CD4-positive, alpha-beta T cell treated with Interleukin-10 for 1 hour (primary cell): ENCODE measurements at regions not wholly inside any gene's neighbourhood (a gene's known extent, or its start where the extent isn't known, plus 50 kb on each side); places are given as distances from the start of the nearest gene placed in this dataset.

Experiments used
- DNase-seq: peaks from one replicate; pipeline ENCODE4 v3.0.0-alpha.2; 2020

DNA sequence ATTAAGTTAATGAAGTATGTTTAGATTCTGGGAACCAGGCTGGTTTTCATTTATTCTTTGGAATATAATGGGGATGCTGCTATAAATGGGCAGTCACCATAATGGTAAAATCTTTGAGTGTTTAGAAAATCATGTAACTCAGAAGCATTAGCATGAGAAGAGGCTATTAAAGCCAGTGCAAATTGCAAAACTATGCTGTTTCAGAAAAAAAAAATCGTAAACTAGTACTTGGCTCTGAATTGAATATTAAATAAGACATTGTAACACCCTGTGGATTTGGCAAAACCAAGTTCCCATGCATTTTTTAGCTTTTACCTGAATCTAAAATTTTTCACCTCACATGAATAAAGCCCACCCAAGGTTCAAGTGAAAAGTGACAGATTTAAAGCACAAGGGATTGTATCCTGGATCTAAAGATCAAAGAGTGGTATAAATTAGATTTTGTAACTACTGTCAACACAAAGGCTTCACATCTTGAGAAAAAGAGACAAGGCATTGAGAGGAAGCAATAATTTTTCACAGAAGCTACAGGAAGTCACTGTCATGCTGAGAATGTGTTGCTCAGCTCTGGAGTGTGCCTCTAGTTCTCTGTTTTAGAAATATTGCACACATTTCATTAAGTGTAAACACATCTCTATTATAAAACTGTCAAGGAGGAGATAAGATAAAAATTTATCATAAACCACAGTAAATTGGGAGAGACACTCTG, 142.2 kb downstream of the ABCA8 start:
- no peak for DNase-seq

DNA sequence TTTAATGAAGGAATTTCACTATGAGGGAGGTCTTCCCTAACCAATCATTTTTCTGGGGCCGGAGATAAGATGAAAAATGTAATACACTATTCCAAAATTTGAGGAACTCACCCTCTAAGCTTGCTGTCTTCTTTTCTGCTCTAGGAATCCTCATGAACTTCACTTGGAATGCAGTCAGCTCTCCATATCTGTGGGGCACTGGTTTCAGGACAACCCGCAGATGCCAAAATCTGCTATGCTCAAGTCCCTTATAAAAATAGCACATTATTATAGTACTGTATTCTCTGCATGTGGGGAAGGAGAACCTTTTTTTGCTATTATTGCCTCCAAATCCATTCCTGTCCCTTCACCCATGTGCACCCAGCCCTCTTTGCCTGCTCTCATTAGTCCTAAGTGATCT, 146.0 kb downstream of the ABCA8 start:
- DNase-seq: no peak

DNA sequence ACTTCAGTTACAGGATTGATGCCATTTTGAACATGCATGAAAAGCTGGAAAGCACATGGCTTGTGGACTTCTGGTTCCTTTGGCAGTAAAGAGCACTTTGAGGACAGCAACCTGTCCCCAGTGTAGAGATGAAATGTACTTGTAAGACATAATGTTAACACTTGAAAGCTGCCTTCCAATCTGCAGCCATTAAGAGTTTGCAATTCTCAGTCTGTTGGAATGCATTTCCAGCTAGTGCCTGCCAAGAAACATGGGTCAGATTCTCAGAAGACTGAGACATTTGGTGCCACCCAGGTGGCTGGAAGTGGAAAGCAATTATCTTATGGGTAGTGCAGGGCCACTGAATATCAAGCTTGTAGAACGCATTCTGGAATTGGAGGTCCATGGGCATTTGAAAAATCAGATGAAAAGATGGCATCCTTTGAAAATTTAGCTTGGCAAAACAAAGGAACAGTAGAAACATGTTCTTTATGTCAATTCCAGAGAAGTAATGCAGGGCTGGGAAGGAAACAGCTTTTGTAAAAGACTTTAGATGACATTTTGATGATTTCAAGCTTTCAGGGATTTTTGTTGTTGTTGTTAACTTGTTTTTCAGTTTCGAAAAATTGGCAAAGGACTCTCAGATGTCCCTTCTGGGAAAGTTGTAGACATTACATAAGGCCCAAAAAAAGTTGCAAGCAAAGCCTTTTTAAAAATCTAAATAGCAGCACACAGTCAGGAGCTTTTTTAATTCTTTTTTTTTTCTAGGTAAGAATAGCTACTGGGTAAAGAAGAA, 147.0 kb downstream of the ABCA8 start:
- no peak for DNase-seq

DNA sequence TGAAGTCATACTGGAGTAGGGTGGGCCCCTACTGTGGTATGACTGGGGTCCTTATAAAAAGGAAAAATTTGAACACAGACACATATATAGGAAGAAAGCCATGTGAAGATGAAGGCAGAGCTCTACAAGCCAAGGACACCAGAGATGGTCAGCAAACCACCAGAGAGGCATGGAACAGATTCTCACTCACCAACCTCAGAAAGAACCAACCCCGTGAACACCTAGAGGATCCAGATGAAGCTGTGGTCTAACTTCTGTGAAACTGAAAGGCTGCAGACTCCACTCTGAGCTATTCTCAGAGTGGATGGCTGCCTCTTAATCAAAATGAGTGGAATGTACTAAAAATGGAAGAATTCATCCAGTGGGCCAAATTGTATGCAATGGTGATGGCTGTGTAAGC, 149.6 kb downstream of the ABCA8 start:
- no peak for DNase-seq

DNA sequence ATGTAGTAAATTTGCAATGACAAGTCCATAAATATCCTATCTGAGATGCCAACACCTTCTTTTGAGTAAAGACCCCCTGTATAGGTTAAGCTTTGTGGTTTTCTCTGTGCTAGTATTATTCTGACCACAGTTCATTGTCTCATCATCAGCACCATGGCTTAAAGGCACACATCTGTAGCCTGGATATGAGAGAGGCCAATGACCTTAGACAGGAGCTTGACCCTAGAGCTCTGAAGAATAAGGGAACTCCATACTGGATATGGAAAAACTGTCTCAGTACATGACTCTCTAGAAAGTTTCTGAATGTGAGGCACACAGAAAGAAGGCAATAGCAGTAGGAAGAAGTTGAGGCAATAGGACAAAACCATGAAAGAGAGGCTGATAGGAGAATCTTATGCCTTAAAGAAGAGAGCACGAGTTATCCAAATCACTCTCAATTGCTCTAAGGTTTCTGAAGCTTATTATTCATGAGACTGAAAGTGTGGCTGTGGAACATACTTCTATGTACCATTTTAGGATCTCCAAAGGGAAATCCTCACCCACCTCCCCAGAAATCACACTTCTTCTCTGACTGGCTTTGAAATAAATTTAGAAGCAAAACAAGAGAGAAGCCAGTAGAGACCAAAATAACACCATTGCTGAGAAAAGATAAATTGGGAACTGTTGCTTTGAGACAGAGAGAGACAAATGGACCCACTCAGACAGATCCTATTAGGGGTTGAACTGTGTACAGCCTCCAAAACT, 150.2 kb downstream of the ABCA8 start:
- no peak for DNase-seq

DNA sequence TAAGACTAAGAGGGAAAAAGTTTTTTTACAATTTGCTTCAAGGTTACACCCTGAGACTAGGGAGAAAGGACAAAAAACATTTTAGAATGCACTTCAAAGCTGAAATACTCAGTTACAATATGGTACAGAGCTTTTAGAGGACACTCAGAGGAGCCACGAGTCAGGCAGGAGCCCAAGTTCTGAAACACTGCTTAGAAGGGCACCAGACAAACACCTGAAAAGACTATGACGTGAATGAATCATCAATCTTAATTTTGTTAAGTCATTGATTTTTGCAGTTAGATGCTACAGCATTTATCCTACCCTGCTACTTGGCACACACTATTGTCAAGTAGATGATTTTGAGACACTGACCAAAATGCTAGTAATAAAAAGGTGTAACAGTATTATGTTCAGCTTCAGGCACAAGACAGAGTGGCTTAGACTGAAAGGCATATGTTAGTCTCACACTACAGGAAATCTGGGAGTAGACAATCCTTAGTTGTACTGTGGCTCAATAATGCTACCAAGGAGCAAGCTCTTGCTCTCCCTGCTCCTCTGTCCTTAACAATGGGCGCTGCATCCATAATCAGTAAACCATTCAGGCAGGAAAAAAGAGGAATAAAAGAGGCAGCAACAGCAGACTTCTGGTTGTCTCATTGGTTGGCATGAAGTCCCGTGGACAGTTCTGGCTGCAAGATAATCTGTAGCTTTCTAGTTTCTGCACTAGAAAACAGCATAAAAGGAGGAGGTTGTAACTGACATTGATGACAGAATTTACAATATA, 151.8 kb downstream of the ABCA8 start:
- no peak for DNase-seq

DNA sequence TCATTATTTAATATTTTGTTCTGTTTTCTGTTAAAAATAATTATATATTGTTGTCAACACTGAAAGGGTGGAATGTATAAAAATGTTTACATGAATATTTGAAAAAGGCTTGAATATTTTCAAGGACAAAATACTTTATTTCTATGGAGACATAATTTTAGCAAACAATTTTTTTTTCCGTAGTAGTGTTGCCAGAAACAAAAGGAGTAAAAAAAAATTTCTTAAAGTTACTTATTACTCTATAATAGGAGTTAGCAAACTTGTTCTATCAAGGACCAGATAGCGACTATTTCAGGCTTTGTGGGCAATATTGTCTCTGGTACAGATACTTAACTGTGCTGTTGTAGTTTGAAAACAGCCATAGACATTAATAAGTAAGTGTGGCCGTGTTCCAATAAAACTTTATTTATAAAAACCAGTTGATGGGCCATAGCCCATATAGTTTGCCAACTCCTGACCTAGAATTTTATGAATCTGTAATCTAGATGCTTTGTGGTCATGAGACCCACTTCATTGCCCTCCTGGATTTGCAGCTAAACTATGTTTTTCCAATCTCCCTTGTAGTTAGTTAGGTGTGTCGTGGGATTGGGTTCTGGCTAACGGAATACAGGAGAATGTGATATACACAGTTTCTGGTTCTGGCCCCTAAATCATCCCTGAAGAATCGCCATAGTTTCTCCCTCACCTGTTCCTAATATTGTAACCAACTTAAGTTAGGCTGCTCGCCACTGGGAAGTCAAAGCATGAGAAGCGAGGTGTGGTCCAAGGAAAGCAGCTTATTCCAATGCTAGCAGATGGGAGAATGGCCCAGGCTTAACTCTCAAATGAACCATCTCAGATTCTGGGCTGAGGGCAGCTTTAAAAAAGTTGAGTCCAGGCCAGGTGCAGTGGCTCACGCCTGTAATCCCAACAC, 153.6 kb downstream of the ABCA8 start:
- DNase-seq: no peak

DNA sequence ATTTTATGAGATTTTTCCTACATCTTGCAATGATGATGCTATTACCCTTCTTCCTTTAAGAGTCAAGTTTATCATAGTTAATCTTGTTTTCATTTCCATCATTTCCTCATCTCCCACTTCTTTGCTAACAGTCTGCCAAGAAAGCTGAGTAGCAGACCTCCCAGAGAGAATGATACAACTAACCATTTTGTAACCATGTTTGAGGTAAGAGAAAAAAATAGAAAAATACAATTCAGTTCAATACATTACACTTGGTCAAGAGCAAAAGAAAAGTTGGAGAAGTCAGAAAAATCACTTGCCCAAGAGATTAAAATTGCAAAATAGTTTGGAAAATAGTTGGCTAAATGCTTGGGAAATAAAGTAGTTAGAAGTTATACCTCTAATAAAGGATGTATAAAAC, 154.4 kb downstream of the ABCA8 start:
- DNase-seq: no peak

DNA sequence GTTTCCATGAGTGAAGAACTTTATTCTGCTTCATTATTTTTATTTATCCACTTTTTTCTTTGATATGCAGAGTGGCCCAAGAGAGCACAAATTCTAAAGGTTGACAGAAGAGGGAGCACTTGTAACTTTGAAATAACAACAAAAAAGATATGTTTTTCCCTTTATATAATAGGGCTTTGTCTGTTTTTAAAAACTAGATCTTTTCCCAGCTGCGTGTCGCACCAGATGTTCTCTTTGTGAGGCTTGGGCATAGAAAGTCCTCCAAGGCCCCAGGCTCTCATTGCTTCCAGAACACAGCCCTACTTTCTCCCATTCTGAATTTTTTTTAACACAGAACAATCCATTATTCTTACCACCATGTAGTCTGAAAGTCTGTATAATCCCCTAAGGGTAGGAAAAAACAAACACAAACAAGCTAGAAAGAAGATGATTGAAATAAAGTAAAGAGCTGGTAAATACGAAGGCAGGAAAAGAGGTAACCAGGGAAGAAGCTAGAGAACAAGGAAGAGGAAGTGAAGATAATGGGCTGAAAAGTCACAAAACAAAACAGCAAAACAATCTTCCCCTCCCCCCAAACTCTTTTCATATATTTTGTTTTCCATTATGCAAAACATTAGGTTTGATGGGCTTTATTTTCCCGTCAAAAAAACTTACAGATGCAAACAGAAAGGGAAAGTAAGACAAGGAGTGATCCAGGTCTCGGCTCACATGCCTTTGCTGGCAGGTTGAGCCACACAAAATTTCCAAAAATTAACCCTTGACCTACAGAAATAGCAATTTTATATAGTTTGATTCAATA, 160.4 kb downstream of the ABCA8 start:
- no peak for DNase-seq

DNA sequence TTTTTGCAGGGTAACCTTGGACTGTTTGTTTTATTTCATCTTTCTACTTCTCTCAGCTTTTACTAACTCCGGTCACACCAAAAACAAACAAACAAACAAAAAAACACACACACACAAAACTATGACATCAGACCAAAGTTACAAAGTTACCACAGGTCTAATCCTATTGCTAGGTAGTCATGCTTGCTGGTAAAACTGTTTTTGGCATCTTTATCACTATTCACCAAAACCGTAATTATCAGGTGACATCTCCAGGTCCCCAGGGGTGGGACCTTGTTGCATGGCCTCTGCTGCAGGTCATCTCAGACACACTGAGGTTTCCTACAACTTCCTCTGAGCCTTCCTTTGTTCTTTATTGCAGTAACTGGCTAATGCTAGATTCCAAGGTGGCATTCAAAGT, 162.3 kb downstream of the ABCA8 start:
- no peak for DNase-seq

DNA sequence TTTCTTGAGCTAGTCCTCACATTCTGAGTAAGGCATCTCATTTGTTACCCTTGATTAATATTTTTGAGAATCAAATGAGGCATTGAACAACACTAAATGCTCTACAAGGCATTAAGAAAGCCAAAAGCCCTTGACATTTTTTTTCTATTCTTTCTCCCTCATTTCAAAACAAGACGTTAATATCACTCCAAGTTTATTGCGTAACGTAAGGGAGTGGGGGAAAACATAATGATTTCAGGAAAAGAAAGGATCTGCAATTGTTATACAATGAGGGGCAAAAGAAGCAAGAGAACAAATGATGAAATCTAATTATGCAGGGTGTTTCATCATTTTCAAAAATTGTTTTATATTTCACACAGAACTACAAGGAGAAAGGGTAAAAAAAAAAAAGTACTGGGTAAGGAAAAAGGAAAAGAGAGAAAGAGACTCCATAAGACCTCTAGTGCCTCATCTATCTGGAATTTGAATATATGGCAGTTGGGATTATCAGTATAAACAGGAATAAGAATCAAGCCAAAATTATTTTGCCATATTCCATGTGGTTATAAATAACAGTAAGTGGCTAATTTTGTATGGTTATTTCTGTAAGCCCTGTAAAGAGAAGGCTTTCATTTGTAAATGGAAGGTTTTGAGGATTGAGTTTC, 163.0 kb downstream of the ABCA8 start:
- no peak for DNase-seq

DNA sequence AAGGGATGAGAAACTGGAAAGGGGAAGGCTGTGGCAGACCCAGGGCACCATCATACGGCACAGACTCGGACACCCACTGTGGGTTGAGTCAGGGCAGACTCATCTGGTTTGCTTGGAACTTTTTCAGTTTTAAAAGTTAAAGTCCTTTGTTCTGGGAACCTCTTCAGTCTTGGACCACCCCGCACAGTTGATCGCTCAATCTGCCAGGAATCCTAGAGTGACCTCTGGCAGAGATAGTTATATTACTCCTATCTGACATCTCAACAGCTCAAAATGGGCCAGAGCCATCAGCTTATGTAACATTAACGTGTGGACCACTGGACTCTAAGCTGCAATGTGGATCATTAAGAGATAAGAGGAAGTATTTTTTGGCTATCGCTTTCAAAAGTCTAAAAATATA, 164.3 kb downstream of the ABCA8 start:
- DNase-seq: no peak

DNA sequence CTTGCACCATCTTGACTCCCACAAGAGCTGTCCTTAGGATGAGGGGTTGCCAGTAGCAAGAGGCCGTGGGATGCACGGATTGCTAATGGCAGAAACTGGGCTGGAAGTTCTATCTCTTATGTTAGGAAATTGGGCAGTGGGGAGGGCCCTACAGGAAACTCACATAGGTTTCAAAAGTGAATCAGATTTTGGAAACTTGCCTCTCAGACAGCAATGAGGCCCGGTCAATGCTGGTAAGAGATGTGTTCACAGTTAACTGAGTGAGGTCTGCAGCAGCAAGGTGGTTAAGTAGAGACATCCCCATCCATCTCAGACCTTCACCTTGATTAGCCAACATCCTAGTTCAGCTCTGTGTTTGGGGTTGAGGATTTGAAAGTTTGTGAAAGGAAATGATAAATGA, 164.7 kb downstream of the ABCA8 start:
- no peak for DNase-seq

DNA sequence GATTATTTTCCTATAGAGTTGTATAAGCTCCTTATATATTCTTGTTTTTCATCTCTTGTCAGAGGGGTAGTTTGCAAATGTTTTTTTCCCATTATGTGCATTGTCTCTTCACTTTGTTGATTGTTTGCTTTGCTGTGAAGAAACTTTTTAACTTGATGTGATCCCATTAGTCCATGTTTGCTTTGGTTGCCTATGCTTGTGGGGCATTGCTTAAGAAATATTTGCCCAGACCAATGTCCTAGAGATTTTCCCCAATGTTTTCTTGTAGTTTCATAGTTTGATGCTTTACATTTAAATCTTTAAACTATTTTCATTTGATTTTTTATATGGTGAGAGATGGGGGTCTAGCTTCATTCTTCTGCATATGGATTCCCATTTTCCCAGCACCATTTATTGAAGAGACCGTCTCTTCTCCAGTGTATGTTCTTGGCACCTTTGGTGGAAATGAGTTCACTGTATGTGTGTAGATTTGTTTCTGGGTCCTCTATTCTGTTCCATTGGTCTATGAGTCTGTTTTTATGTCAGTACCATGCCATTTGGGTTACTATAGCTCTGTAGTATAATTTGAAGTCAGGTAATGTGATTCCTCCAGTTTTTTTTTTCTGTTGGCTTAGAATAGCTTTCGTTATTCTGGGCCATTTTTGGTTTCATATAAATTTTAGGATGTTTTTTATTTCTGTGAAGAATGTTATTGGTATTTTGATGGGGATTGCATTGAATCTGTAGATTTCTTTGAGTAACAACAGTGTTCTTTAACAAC, 165.8 kb downstream of the ABCA8 start:
- DNase-seq: no peak

DNA sequence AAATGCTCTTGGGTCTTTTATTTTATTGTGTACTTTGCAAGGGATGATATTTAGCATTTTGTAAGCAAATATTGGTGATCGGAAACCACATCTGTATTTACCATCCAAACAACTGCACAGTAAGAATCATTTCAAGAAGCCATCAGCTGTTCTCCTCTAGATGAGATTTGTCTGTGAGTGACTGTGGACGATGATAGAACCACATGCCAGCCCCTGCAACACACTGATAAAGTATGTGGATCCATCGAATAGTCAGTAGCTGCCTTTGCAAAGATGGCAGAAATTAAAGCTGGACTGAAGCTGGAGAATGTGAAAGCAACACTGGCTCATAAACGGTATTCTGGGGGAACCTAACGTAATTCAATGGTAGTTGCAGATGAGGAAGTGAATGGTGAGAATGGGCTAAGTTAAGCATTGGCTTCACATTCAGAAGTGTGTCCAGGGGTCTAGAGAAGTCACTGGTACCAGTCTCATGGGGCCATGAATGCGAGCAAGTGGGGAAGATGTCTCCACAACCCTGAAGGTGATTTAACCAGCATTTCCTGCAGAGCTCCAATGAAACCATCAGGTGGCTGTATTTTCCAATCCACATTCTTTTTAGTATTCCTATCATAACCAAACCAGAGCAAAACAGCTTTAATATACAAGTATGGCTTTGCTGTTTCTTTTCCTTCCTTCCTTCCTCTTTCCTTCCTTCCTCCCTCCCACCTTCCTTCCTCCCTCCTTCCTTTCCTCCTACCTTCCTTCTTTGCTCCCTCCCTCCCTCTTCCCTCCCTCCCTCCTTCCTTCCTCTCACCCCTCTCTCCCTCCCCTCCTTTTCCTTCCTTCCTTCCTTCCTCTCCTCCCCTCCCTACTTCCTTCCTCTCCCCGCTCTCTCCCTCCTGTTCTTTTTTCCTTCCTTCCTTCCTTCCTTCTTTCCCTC, 169.4 kb downstream of the ABCA8 start:
- no peak for DNase-seq

DNA sequence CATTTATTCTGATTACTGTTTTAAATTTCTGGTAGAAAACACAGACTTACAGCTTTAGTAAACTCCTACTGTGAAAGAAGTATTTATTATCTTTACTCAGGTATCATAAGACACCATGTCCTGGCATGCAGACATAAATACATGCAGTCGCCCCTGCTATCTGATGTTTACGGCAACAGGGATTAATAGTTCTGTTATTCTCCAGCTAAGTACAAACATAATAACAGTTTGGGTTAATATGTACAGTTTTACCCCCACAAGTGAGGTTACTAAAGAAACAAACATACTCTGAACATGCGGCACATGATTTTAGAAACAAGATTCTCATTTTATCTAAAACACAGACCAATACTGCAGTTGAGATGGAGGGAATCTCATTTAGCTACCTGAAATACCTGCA, 170.8 kb downstream of the ABCA8 start:
- DNase-seq: no peak

DNA sequence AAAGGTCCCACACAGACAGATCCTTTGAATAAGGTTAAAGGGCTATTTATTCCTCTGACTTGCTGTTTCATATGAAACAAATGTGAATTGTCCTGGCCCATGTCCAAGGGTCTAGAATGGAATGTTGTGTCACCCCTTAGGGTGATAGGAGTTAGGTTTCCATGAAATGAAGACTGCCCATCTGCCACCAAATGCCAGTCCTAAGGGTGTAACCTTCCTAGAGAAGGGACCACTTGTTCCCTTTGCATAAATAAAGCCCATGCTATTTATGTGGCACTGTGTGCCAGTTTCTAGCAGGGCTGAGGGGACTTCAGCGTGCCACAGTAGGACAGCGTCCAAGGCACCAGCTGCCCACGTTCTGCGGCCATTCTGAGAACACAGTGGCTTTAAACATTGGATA, 171.3 kb downstream of the ABCA8 start:
- DNase-seq: no peak

DNA sequence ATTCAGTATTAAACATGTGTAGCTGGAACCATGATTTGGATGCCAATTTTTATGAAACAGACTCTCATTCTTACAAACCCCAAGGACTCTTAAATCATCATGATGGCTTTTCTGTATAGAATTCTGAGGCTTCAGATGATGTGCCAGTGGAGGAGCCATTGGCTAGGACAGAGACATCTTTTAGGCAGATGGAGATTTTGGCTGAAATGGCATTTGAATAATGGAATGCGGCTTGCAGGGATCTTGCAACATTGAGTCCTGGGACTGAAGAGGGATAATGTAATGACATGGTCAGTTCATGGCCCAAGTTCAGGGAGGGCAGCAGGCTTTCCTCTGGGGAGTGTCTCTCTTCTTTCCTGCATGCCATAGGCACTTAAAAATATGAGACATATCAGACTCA, 172.4 kb downstream of the ABCA8 start:
- DNase-seq: no peak

DNA sequence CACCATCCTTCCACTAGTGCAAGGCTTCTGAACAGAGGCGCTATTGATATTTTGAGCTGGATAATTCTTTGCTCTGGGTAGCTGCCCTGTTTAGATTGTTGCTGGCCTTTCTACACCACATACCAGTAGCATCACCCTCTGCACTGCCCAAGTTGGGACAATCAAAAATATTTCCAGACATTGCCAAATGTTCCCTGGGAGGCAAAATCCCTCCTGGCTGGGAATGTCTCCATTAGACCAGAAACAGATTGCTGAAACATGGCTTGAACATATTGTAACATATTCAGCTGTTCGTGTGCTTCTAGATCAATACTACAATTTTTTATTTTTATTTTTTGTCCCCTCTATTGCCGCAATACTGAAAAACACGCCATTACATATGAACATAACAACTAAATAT, 174.6 kb downstream of the ABCA8 start:
- no peak for DNase-seq
